IMR-90 (cell line): ENCODE measurements at regions not wholly inside any gene's neighbourhood (a gene's known extent, or its start where the extent isn't known, plus 50 kb on each side); places are given as distances from the start of the nearest gene placed in this dataset.

Experiments used
- ATAC-seq: fragments of 200-7000 bp; cut with Tn5 transposase; 2 replicates; pipeline ENCODE4 v1.9.1; 2020; ENCODE audit warnings: low read depth, mild to moderate bottlenecking, moderate library complexity
- BruUV-seq: library from RNA; stranded (reverse); fragments of 400-500 nt; replicated peaks from 2 replicates; lab custom pipeline; 2021; lab: Mats Ljungman, UMichigan
- CTCF ChIA-PET: fragments of 300-600 bp; formaldehyde crosslinking; extraction: SDS; loops from one replicate; lab custom pipeline; 2021; ENCODE audit warnings: antibody characterized with exemption; lab: Yijun Ruan, JAX
- POLR2A ChIA-PET: fragments of 300-600 bp; sonication (Branson Sonifier 250); formaldehyde crosslinking; loops from one replicate; lab custom pipeline; 2022; ENCODE audit warnings: antibody characterized with exemption; ENCODE audit not compliant: unreplicated experiment; lab: Charles Lee
- DNase-seq: peaks from one replicate; pipeline ENCODE4 v3.0.0; 2013
- H2AFZ ChIP-seq: replicated peaks from 2 replicates; pipeline ENCODE3; 2013; ENCODE audit warnings: low read length, mild to moderate bottlenecking; ENCODE audit not compliant: poor library complexity
- H2AK5ac ChIP-seq: 2 replicates; pipeline ENCODE4 v1.6.1; 2013; ENCODE audit warnings: low read depth, low read length, inconsistent platforms
- H2AK9ac ChIP-seq: replicated peaks from 2 replicates; pipeline ENCODE3; 2013; ENCODE audit warnings: mild to moderate bottlenecking, low read depth, low read length, moderate library complexity; ENCODE audit not compliant: poor library complexity
- H2BK120ac ChIP-seq: 2 replicates; pipeline ENCODE4 v1.6.1; 2013; ENCODE audit warnings: low read depth, low read length, inconsistent platforms
- H2BK15ac ChIP-seq: 3 replicates; pipeline ENCODE4 v1.6.1; 2013; ENCODE audit warnings: low read depth, low read length, inconsistent platforms
- H2BK20ac ChIP-seq: 2 replicates; pipeline ENCODE4 v1.6.1; 2013; ENCODE audit warnings: low read depth, mild to moderate bottlenecking, inconsistent platforms, low read length, moderate library complexity
- H2BK5ac ChIP-seq: 2 replicates; pipeline ENCODE4 v1.6.1; 2013; ENCODE audit warnings: mild to moderate bottlenecking, low read depth, low read length, inconsistent platforms; ENCODE audit not compliant: poor library complexity, severe bottlenecking
- H3K14ac ChIP-seq: replicated peaks from 2 replicates; pipeline ENCODE4 v1.6.1; 2013; ENCODE audit warnings: low read depth, low read length, inconsistent platforms
- H3K18ac ChIP-seq: 2 replicates; pipeline ENCODE4 v1.6.1; 2013; ENCODE audit warnings: low read depth, low read length, control low read depth
- H3K23ac ChIP-seq: 2 replicates; pipeline ENCODE4 v1.6.1; 2013; ENCODE audit warnings: low read depth, low read length, inconsistent platforms
- H3K27ac ChIP-seq: 2 replicates; pipeline ENCODE4 v1.5.1; 2013; ENCODE audit warnings: mild to moderate bottlenecking, control low read depth, low read length; ENCODE audit not compliant: insufficient read depth
- H3K27me3 ChIP-seq: 2 replicates; pipeline ENCODE4 v1.6.1; 2013; ENCODE audit warnings: low read length; ENCODE audit not compliant: control insufficient read depth, insufficient read depth
- H3K36me3 ChIP-seq: 2 replicates; pipeline ENCODE4 v1.6.1; 2013; ENCODE audit warnings: low read length, mixed read lengths; ENCODE audit not compliant: control insufficient read depth, insufficient read depth
- H3K4ac ChIP-seq: 2 replicates; pipeline ENCODE4 v1.6.1; 2013; ENCODE audit warnings: low read depth, low read length, inconsistent platforms
- H3K4me1 ChIP-seq: 2 replicates; pipeline ENCODE4 v1.6.1; 2013; ENCODE audit warnings: low read length, mixed read lengths; ENCODE audit not compliant: control insufficient read depth, insufficient read depth
- H3K4me2 ChIP-seq: 2 replicates; pipeline ENCODE4 v1.6.1; 2013; ENCODE audit warnings: low read depth, mild to moderate bottlenecking, control low read depth, low read length, moderate library complexity
- H3K4me3 ChIP-seq: 2 replicates; pipeline ENCODE4 v1.5.1; 2013; ENCODE audit warnings: low read depth, mild to moderate bottlenecking, control low read depth, low read length, moderate library complexity; ENCODE audit not compliant: insufficient read depth
- H3K56ac ChIP-seq: 2 replicates; pipeline ENCODE4 v1.6.1; 2013; ENCODE audit warnings: low read length, inconsistent platforms; ENCODE audit not compliant: insufficient read depth; ENCODE audit errors: extremely low read depth
- H3K79me1 ChIP-seq, 2 experiments: 2 replicates each; pipeline ENCODE4 v1.6.1; 2013; ENCODE audit warnings: low read length in 2 of 2, inconsistent platforms in 1 of 2, low read depth in 1 of 2
- H3K9ac ChIP-seq: 2 replicates; pipeline ENCODE4 v1.6.1; 2013; ENCODE audit warnings: low read depth, low read length, control low read depth
- H3K9me1 ChIP-seq: 2 replicates; pipeline ENCODE4 v1.6.1; 2013; ENCODE audit warnings: low read length, inconsistent platforms; ENCODE audit not compliant: insufficient read depth
- H3K9me3 ChIP-seq: 2 replicates; pipeline ENCODE4 v1.6.1; 2013; ENCODE audit warnings: low read length; ENCODE audit not compliant: control insufficient read depth, insufficient read depth
- H4K20me1 ChIP-seq: 2 replicates; pipeline ENCODE4 v1.6.1; 2013; ENCODE audit warnings: low read length, inconsistent platforms; ENCODE audit not compliant: insufficient read depth
- H4K5ac ChIP-seq: 2 replicates; pipeline ENCODE4 v1.6.1; 2013; ENCODE audit warnings: mild to moderate bottlenecking, low read depth, low read length, control low read depth
- H4K8ac ChIP-seq, 2 experiments: 2 replicates each; pipeline ENCODE4 v1.6.1; 2013; ENCODE audit warnings: low read depth in 2 of 2, low read length in 2 of 2, control low read depth in 1 of 2, inconsistent platforms in 1 of 2
- H4K91ac ChIP-seq: 2 replicates; pipeline ENCODE4 v1.6.1; 2013; ENCODE audit warnings: low read depth, low read length, inconsistent platforms; ENCODE audit not compliant: insufficient read depth
- BHLHE40 ChIP-seq: fragments of 150-350 bp; IDR thresholded peaks from 2 replicates; pipeline ENCODE4 v1.6.1; 2016; ENCODE audit warnings: mild to moderate bottlenecking, low read depth, low read length
- CEBPB ChIP-seq: IDR thresholded peaks from 2 replicates; pipeline ENCODE4 v1.6.1; 2012; ENCODE audit warnings: low read depth, low read length, improper control_type of control experiment
- CHD1 ChIP-seq: IDR thresholded peaks from 2 replicates; pipeline ENCODE4 v1.6.1; 2012; ENCODE audit warnings: low read depth, low read length, improper control_type of control experiment
- FOS ChIP-seq: fragments of 150-350 bp; IDR thresholded peaks from 2 replicates; pipeline ENCODE4 v1.6.1; 2016; ENCODE audit warnings: low read depth, low read length
- MAFK ChIP-seq: IDR thresholded peaks from 2 replicates; pipeline ENCODE4 v1.6.1; 2012; ENCODE audit warnings: low read depth, low read length, improper control_type of control experiment
- MAZ ChIP-seq: IDR thresholded peaks from 2 replicates; pipeline ENCODE4 v1.6.1; 2012; ENCODE audit warnings: low read depth, mild to moderate bottlenecking, low read length, improper control_type of control experiment, moderate library complexity, borderline replicate concordance
- MXI1 ChIP-seq: IDR thresholded peaks from 2 replicates; pipeline ENCODE4 v1.6.1; 2012; ENCODE audit warnings: low read depth, mild to moderate bottlenecking, low read length, moderate library complexity, borderline replicate concordance
- NFE2L2 ChIP-seq: fragments of 150-350 bp; IDR thresholded peaks from 2 replicates; pipeline ENCODE4 v1.6.1; 2016; ENCODE audit warnings: low read depth, mild to moderate bottlenecking, low read length
- POLR2A ChIP-seq: IDR thresholded peaks from 2 replicates; pipeline ENCODE4 v1.6.1; 2012; ENCODE audit warnings: mild to moderate bottlenecking, low read depth, low read length
- RAD21 ChIP-seq: IDR thresholded peaks from 2 replicates; pipeline ENCODE4 v1.6.1; 2012; ENCODE audit warnings: low read length, improper control_type of control experiment
- RCOR1 ChIP-seq: IDR thresholded peaks from 2 replicates; pipeline ENCODE4 v1.6.1; 2012; ENCODE audit warnings: mild to moderate bottlenecking, low read length, improper control_type of control experiment; ENCODE audit not compliant: insufficient replicate concordance
- RFX5 ChIP-seq: IDR thresholded peaks from 2 replicates; pipeline ENCODE4 v1.8.0; 2012; ENCODE audit warnings: low read depth, mild to moderate bottlenecking, low read length, moderate library complexity
- SMC3 ChIP-seq: fragments of 150-350 bp; IDR thresholded peaks from 2 replicates; pipeline ENCODE4 v1.6.1; 2016; ENCODE audit warnings: low read depth, mild to moderate bottlenecking, antibody characterized with exemption, low read length, moderate library complexity
- WGBS, 2 experiments: methylation state at CpG; one replicate each; pipeline versions ENCODE4 v1.1.5 to v1.1.7; 2013; ENCODE audit warnings: missing lambda C conversion rate in 2 of 2; ENCODE audit not compliant: insufficient read length in 1 of 2; ENCODE audit errors: extremely low coverage in 2 of 2; 5-methylcytosine and 5-hydroxymethylcytosine counted together
- dilution Hi-C: fragments of 300-500 bp; cut with HindIII; formaldehyde crosslinking; loops from one replicate; pipeline ENCODE4 v1.14.3; 2018; ENCODE audit warnings: low sequenced_read_pairs; ENCODE audit not compliant: unreplicated experiment
- in situ Hi-C: fragments of 300-500 bp; cut with MboI; formaldehyde crosslinking; loops from 3 replicates; pipeline ENCODE4 v1.14.3; 2019; ENCODE audit warnings: low sequenced_read_pairs, inconsistent platforms, mixed read lengths
- intact Hi-C: fragments of 100-400 bp; cut with micrococcal nuclease; formaldehyde crosslinking; loops from 2 replicates; pipeline ENCODE4 v1.10.0; 2022
- TF ChIP-seq, protein P1 (sequence below): fragments of 150-350 bp; IDR thresholded peaks from 2 replicates; pipeline ENCODE4 v1.6.1; 2016; ENCODE audit warnings: low read depth, mild to moderate bottlenecking, low read length, moderate library complexity, borderline replicate concordance
- TF ChIP-seq, protein P2 (sequence below): conservative IDR thresholded peaks from 2 replicates; pipeline ENCODE4 v1.5.1; 2012; ENCODE audit warnings: mild to moderate bottlenecking, low read depth, low read length, improper control_type of control experiment
- TF ChIP-seq, protein P3 (sequence below): fragments of 150-350 bp; IDR thresholded peaks from 2 replicates; pipeline ENCODE4 v1.6.1; 2017; ENCODE audit warnings: mild to moderate bottlenecking, antibody characterized with exemption, low read length, low read depth

DNA sequence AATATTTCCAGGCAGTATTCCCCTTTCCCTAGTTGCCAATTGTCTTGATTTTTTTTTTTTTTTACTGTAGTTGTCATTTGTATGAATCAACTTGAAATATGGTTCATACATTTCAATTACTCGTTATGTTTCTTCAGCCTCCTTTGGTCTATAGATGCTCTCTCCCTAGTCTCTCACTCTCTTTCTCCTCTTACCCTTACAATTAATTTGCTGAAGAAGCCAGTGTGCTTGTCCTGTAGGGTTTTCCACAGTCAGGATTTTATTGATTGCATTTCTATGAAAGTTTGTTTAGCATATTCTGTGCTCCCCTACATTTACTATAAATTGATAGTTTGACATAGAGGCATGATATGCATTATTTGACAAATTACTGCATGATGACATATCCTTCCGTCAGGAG lies 112.0 kb upstream of the PRKCQ start:
- Histone ChIP-seq H2BK5ac (no peak overlapping the region), H2AK5ac (no peak overlapping the region), H3K4me1 (no peaks in the 10 kb centered on the region), H3K14ac (no peak overlapping the region), H3K9me3 (no peaks in the 10 kb centered on the region), H3K18ac (no peak overlapping the region), H3K79me1 (no peaks in the 10 kb centered on the region), H4K20me1 (no peaks in the 10 kb centered on the region), H3K4me2 (no peak overlapping the region), H4K8ac (no peak overlapping the region), H3K23ac (no peak overlapping the region), H3K9ac (no peak overlapping the region), H2AK9ac (no peak overlapping the region), H2BK120ac (no peak overlapping the region), H3K27ac (no peak overlapping the region), H3K4me3 (no peak overlapping the region), H3K36me3 (no peaks in the 10 kb centered on the region), H4K5ac (no peak overlapping the region), H3K4ac (no peak overlapping the region), H2BK15ac (no peak overlapping the region), H2AFZ (no peak overlapping the region), H3K27me3 (no peaks in the 10 kb centered on the region; the same call in 1 of the 2 replicates), H3K56ac (no peak overlapping the region), H2BK20ac (no peak overlapping the region), H4K91ac (no peak overlapping the region), H3K9me1 (no peaks in the 10 kb centered on the region)
- 100% methylated on average over 1 of the region's 2 CpGs; no CpG with 5 or more reads in 1 of the 2 experiments for WGBS, 2 experiments
- no peak for TF ChIP-seq FOS
- no peak for TF ChIP-seq RAD21
- no peak for TF ChIP-seq CHD1
- TF ChIP-seq CEBPB: no peak
- no peak for TF ChIP-seq RCOR1
- no peak for TF ChIP-seq BHLHE40
- TF ChIP-seq, protein P1, sequence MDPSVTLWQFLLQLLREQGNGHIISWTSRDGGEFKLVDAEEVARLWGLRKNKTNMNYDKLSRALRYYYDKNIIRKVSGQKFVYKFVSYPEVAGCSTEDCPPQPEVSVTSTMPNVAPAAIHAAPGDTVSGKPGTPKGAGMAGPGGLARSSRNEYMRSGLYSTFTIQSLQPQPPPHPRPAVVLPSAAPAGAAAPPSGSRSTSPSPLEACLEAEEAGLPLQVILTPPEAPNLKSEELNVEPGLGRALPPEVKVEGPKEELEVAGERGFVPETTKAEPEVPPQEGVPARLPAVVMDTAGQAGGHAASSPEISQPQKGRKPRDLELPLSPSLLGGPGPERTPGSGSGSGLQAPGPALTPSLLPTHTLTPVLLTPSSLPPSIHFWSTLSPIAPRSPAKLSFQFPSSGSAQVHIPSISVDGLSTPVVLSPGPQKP: no peak
- TF ChIP-seq SMC3: no peak
- TF ChIP-seq POLR2A: no peak
- no peak for TF ChIP-seq NFE2L2
- no peak for TF ChIP-seq MAFK
- no peak for TF ChIP-seq RFX5
- TF ChIP-seq, protein P2, sequence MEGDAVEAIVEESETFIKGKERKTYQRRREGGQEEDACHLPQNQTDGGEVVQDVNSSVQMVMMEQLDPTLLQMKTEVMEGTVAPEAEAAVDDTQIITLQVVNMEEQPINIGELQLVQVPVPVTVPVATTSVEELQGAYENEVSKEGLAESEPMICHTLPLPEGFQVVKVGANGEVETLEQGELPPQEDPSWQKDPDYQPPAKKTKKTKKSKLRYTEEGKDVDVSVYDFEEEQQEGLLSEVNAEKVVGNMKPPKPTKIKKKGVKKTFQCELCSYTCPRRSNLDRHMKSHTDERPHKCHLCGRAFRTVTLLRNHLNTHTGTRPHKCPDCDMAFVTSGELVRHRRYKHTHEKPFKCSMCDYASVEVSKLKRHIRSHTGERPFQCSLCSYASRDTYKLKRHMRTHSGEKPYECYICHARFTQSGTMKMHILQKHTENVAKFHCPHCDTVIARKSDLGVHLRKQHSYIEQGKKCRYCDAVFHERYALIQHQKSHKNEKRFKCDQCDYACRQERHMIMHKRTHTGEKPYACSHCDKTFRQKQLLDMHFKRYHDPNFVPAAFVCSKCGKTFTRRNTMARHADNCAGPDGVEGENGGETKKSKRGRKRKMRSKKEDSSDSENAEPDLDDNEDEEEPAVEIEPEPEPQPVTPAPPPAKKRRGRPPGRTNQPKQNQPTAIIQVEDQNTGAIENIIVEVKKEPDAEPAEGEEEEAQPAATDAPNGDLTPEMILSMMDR: no peak
- TF ChIP-seq MAZ: no peak
- no peak for TF ChIP-seq MXI1
- TF ChIP-seq, protein P3, sequence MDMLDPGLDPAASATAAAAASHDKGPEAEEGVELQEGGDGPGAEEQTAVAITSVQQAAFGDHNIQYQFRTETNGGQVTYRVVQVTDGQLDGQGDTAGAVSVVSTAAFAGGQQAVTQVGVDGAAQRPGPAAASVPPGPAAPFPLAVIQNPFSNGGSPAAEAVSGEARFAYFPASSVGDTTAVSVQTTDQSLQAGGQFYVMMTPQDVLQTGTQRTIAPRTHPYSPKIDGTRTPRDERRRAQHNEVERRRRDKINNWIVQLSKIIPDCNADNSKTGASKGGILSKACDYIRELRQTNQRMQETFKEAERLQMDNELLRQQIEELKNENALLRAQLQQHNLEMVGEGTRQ: no peak
- intact Hi-C loops: no loop called here
- BruUV-seq: no TSS peak
- CTCF ChIA-PET: no interaction called here
- POLR2A ChIA-PET: no interaction called here
- in situ Hi-C loops: no loop called here
- DNase-seq (no peak), ATAC-seq (no peak)
- dilution Hi-C loops: loop anchor here (25.0 kb wide), 1 partner anchor 720 kb away; the partner anchor contains the start of gene SFMBT2
